Activated naive CD8-positive, alpha-beta T cell treated with anti-CD3 and anti-CD28 coated beads, Interleukin-2, amount 10 ng/mL, durations not matched to agents 7 days and 5 days (primary cell): ENCODE measurements at regions not wholly inside any gene's neighbourhood (a gene's known extent, or its start where the extent isn't known, plus 50 kb on each side); places are given as distances from the start of the nearest gene placed in this dataset.

Experiments used
- ATAC-seq: fragments of 150-1000 bp; cut with Tn5 transposase; one replicate; pipeline ENCODE4 v1.10.0; 2021; ENCODE audit warnings: low read depth, moderate library complexity
- POLR2A ChIA-PET: fragments of 350-600 bp; sonication (Branson Sonifier 250); formaldehyde crosslinking; loops from one replicate; lab custom pipeline; 2021; ENCODE audit warnings: antibody characterized with exemption; lab: Charles Lee
- DNase-seq: peaks from one replicate; pipeline ENCODE4 v3.0.0; 2021
- H3K27ac Mint-ChIP-seq: one replicate; pipeline ENCODE4 v1.8.0; 2022; ENCODE audit warnings: mild to moderate bottlenecking, mixed read lengths
- H3K27me3 Mint-ChIP-seq: one replicate; pipeline ENCODE4 v1.8.0; 2022; ENCODE audit warnings: mild to moderate bottlenecking, moderate library complexity, mixed read lengths
- H3K36me3 Mint-ChIP-seq: one replicate; pipeline ENCODE4 v1.8.0; 2021; ENCODE audit warnings: mild to moderate bottlenecking, mixed read lengths
- H3K4me1 Mint-ChIP-seq: one replicate; pipeline ENCODE4 v1.8.0; 2021; ENCODE audit warnings: mixed read lengths
- H3K4me3 Mint-ChIP-seq: one replicate; pipeline ENCODE4 v1.8.0; 2022; ENCODE audit warnings: mild to moderate bottlenecking, moderate library complexity, mixed read lengths
- H3K9me3 Mint-ChIP-seq: one replicate; pipeline ENCODE4 v1.8.0; 2021; ENCODE audit warnings: mixed read lengths

- Mint-ChIP-seq H3K9me3 (no peaks in the 10 kb centered on the region), H3K36me3 (no peaks in the 10 kb centered on the region), H3K4me1 (no peaks in the 10 kb centered on the region), H3K4me3 (no peak overlapping the region), H3K27me3 (peaks cover 9% of the 10 kb centered on the region), H3K27ac (no peak overlapping the region)
- ATAC-seq, result no peak
- no peak for DNase-seq
- POLR2A ChIA-PET, result no interaction called here
These were observed 198.9 kb upstream of the SLC27A6 start for GRCh38 chr5:128766406-128766805.

GRCh38 chr5:128770907-128771306 lies 194.4 kb upstream of the SLC27A6 start:
- Mint-ChIP-seq H3K36me3 (no peaks in the 10 kb centered on the region), H3K9me3 (no peaks in the 10 kb centered on the region), H3K27ac (no peak overlapping the region), H3K27me3 (peaks cover 9% of the 10 kb centered on the region), H3K4me3 (no peak overlapping the region), H3K4me1 (peaks cover 3% of the 10 kb centered on the region)
- POLR2A ChIA-PET, result no interaction called here
- DNase-seq (no peak), ATAC-seq (no peak)

GRCh38 chr5:128772356-128772755 lies 192.9 kb upstream of the SLC27A6 start:
- Mint-ChIP-seq H3K27me3 (peaks cover 9% of the 10 kb centered on the region), H3K9me3 (no peaks in the 10 kb centered on the region), H3K36me3 (no peaks in the 10 kb centered on the region), H3K4me1 (peaks cover 11% of the 10 kb centered on the region), H3K4me3 (no peak overlapping the region), H3K27ac (no peak overlapping the region)
- ATAC-seq (no peak), DNase-seq (no peak)
- POLR2A ChIA-PET, result no interaction called here

DNA sequence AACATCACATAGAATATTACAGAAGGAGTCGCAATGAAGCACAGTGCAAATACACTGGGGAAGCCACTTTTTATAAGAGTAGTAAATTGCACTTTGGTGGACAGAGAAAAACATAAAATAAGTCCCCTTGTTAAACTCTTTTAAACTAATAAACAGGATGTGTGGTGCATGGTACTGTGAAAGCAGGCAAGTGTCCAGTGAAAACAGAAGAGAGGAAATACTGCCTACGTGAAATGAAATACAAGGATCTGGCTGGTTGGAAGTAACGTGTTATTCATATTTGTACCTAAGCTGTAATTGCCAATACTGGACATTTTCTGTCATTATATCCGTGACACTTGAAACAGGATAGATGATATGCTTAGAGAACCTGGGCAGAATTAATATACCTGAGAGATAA lies 191.9 kb upstream of the SLC27A6 start:
- H3K9me3 Mint-ChIP-seq, result no peaks in the 10 kb centered on the region
- H3K27ac Mint-ChIP-seq, result no peak overlapping the region
- H3K36me3 Mint-ChIP-seq, result peaks cover 2% of the 10 kb centered on the region
- POLR2A ChIA-PET, result no interaction called here
- no peak overlapping the region for H3K4me3 Mint-ChIP-seq
- H3K4me1 Mint-ChIP-seq, result peaks cover 14% of the 10 kb centered on the region
- H3K27me3 Mint-ChIP-seq, result peaks cover 9% of the 10 kb centered on the region
- no peak for ATAC-seq
- no peak for DNase-seq

DNA sequence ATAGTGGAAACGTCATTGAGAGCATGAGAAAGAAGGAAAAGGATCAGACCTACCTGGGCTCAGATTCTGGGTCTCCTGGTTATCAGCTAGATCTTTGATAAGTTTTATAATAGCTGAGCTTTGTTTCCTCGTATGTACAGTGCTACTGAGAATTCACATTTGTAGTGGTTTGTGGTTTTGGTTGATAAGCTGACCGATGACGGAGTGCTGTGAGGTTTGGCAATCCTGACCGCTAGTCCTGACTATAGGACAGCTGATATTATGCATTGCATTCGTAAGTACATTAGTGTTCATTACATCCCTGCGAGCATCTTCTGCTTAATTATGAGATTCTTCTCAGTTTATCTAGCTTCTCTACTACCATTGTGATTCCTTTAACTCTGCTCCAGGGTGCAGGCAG lies 190.7 kb upstream of the SLC27A6 start:
- no peak for DNase-seq
- peaks cover 14% of the 10 kb centered on the region for H3K4me1 Mint-ChIP-seq
- H3K4me3 Mint-ChIP-seq, result no peak overlapping the region
- peaks cover 2% of the 10 kb centered on the region for H3K36me3 Mint-ChIP-seq
- POLR2A ChIA-PET, result no interaction called here
- no peak for ATAC-seq
- H3K9me3 Mint-ChIP-seq, result no peaks in the 10 kb centered on the region
- H3K27ac Mint-ChIP-seq, result no peak overlapping the region
- peaks cover 9% of the 10 kb centered on the region for H3K27me3 Mint-ChIP-seq

DNA sequence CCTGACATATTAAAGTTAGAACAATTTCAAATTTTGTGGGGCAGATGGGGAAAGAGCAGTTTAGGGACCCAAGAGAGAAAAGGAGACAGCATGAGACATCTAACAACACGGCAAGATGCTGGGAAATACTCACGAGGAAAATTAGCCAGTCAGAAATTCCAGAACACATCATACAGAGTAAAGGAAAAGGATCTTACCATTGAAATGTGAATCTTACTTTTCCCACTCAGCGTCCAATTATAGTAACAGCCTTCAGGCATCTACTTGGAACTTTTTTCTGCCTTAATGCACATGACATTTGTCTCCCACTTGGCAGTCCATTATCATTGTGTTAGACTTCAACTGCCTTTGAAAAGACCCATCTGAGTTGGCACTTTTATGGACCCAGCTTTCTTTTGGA lies 189.7 kb upstream of the SLC27A6 start:
- DNase-seq, result no peak
- Mint-ChIP-seq H3K9me3 (no peaks in the 10 kb centered on the region), H3K27ac (no peak overlapping the region), H3K4me3 (no peak overlapping the region), H3K36me3 (peaks cover 2% of the 10 kb centered on the region), H3K27me3 (peaks cover 7% of the 10 kb centered on the region), H3K4me1 (peaks cover 14% of the 10 kb centered on the region)
- POLR2A ChIA-PET, result no interaction called here
- ATAC-seq, result no peak

DNA sequence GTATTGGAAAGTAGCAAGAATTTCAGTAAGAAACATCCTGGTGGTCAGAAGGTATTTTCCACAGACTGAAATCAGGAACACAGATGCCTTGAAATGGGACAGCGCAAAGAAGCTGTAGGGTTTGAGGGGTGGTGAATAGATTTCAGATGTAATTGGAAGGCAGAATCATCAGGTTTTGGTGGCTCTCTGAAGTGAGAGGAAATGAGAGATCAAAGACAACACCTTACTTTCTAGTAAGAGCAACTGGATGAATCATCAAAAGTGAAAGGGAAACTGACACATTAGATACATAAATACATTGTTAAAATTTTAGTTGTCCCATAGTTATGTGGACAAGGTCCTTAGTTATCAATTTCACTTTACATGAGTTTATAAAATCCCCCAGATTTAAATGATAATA lies 188.2 kb upstream of the SLC27A6 start:
- H3K36me3 Mint-ChIP-seq, result peaks cover 2% of the 10 kb centered on the region
- H3K27me3 Mint-ChIP-seq, result peaks cover 3% of the 10 kb centered on the region
- H3K4me3 Mint-ChIP-seq, result peak overlapping the region; percentile 41
- DNase-seq, result no peak
- H3K4me1 Mint-ChIP-seq, result peaks cover 14% of the 10 kb centered on the region
- peak overlapping the region; percentile 71 for H3K27ac Mint-ChIP-seq
- no peaks in the 10 kb centered on the region for H3K9me3 Mint-ChIP-seq
- POLR2A ChIA-PET, result no interaction called here
- ATAC-seq, result peak; percentile 95

GRCh38 chr5:128778474-128778873 lies 186.8 kb upstream of the SLC27A6 start:
- peaks cover 14% of the 10 kb centered on the region for H3K4me1 Mint-ChIP-seq
- ATAC-seq (no peak), DNase-seq (no peak)
- peaks cover 3% of the 10 kb centered on the region for H3K27me3 Mint-ChIP-seq
- POLR2A ChIA-PET, result no interaction called here
- H3K4me3 Mint-ChIP-seq, result no peak overlapping the region
- no peak overlapping the region for H3K27ac Mint-ChIP-seq
- H3K36me3 Mint-ChIP-seq, result peaks cover 2% of the 10 kb centered on the region
- no peaks in the 10 kb centered on the region for H3K9me3 Mint-ChIP-seq

DNA sequence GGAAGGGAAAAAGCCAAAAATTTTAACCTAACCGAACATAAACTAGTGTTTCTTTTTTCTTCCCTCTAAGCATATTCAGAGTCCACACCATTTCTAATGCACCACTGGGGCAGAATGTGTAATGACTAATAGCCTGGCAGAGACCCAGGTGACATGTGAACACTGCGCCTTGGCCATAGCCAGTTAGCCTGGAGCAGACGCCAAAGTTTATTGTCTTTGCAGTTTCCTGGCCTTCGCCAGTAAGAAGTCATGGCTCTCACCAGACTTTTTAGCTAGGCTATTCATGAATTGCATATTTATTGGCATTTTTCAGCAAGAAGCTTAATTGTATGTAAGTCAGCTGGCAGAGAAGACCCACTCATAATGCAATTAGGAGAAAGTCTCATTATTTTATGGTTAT lies 182.8 kb upstream of the SLC27A6 start:
- H3K4me1 Mint-ChIP-seq, result peaks cover 2% of the 10 kb centered on the region
- POLR2A ChIA-PET, result no interaction called here
- DNase-seq, result no peak

DNA sequence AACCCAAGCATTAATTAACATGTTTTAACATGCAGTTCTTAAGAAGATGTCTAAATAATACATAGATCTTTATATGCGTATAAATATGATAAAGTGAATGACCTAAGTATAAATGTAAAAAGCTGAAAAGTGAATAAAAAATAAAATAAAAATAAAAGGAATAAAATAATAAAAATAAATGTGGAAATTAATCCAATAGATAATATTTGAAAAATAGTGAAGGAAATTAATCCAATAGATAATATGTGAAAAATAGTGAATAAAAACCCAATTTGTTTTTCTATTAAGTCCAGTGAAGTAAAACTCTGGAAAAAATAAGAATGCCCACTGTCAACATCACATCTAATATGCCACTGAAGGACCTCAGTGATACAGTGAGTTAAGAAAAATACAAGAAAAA lies 180.6 kb upstream of the SLC27A6 start:
- no peak for ATAC-seq
- POLR2A ChIA-PET, result no interaction called here
- Mint-ChIP-seq H3K27me3 (peaks cover under 1% of the 10 kb centered on the region), H3K27ac (no peak overlapping the region), H3K4me3 (no peak overlapping the region), H3K9me3 (no peaks in the 10 kb centered on the region), H3K4me1 (no peaks in the 10 kb centered on the region), H3K36me3 (no peaks in the 10 kb centered on the region)
- no peak for DNase-seq

More for the DNA sequence above, 182.8 kb upstream of the SLC27A6 start:
- Mint-ChIP-seq H3K9me3 (no peaks in the 10 kb centered on the region), H3K4me3 (no peak overlapping the region), H3K27ac (no peak overlapping the region), H3K36me3 (peaks cover 2% of the 10 kb centered on the region), H3K27me3 (peaks cover 3% of the 10 kb centered on the region)
- no peak for ATAC-seq

DNA sequence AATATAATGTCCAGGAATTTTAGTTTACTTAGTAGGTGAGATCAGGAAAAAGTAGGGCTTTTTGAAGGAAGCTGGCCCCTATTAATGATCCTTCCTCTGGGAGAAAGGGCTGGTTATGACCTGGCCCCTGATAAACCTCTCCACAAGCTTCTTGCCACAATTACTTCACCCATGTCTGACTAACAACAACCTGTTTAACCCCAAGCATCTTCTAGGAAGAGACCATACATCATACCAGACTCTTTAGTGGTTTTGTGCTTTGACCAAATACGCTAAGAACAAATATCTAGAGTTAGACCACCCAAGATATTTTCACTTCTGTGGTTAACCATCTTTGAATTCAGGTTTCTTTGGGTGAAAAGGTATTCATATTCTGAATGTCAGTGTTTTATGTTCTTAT lies 174.0 kb upstream of the SLC27A6 start:
- ATAC-seq, result no peak
- Mint-ChIP-seq H3K4me3 (no peak overlapping the region), H3K27me3 (peaks cover 3% of the 10 kb centered on the region), H3K27ac (no peak overlapping the region), H3K4me1 (no peaks in the 10 kb centered on the region), H3K36me3 (no peaks in the 10 kb centered on the region), H3K9me3 (no peaks in the 10 kb centered on the region)
- POLR2A ChIA-PET, result interaction anchor here (0.7 kb wide), 1 partner anchor 332 kb away, joined by 3 read pairs; no protein-coding TSS in a partner anchor
- no peak for DNase-seq

DNA sequence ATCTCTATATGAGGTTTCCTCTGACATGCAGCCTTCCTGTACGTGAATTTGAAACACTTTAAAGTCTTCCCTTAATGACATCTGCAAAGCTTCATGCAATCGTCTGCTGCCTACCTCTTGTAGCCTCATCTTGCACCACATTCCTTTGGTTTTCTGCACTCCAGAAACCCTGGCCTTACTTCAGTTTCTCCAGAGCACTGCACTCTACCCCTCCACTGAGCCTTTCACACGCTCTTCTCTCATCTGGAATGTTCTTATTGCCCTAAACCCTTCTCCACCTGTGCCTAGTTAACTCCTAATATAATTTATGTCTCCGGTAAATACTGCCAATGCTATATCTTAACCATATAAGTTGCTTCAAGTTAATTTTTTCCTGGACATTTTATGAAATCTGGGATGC lies 168.8 kb upstream of the SLC27A6 start:
- no peaks in the 10 kb centered on the region for H3K36me3 Mint-ChIP-seq
- H3K27ac Mint-ChIP-seq, result no peak overlapping the region
- ATAC-seq, result no peak
- H3K4me1 Mint-ChIP-seq, result no peaks in the 10 kb centered on the region
- no peaks in the 10 kb centered on the region for H3K9me3 Mint-ChIP-seq
- H3K27me3 Mint-ChIP-seq, result peaks cover 3% of the 10 kb centered on the region
- POLR2A ChIA-PET, result no interaction called here
- no peak overlapping the region for H3K4me3 Mint-ChIP-seq
- no peak for DNase-seq

DNA sequence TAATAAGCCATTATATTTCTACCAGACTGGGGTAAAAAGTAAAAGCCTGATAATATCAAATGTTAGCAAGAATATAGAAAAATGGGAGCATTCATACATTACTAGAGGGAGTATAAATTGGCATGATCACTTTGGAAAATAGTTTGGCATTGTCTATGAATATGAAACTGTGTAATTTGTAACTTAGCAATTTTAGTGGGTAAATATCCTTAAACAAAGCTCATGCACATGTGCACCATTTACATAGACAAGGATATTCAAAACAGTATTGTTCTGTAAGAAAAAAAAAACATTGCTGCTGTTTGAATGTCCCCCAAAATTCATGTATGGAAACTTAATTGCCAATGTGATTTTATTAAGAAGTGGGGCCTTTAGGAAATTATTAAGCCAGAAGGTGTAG lies 166.4 kb upstream of the SLC27A6 start:
- Mint-ChIP-seq H3K9me3 (no peaks in the 10 kb centered on the region), H3K4me1 (no peaks in the 10 kb centered on the region), H3K36me3 (no peaks in the 10 kb centered on the region), H3K27ac (no peak overlapping the region), H3K4me3 (no peak overlapping the region), H3K27me3 (peaks cover 3% of the 10 kb centered on the region)
- POLR2A ChIA-PET, result no interaction called here
- DNase-seq (no peak), ATAC-seq (no peak)

GRCh38 chr5:128799945-128800344 lies 165.3 kb upstream of the SLC27A6 start:
- Mint-ChIP-seq H3K27me3 (peaks cover 3% of the 10 kb centered on the region), H3K4me3 (no peak overlapping the region), H3K27ac (no peak overlapping the region), H3K4me1 (no peaks in the 10 kb centered on the region), H3K9me3 (no peaks in the 10 kb centered on the region), H3K36me3 (no peaks in the 10 kb centered on the region)
- ATAC-seq (no peak), DNase-seq (no peak)
- POLR2A ChIA-PET, result no interaction called here

DNA sequence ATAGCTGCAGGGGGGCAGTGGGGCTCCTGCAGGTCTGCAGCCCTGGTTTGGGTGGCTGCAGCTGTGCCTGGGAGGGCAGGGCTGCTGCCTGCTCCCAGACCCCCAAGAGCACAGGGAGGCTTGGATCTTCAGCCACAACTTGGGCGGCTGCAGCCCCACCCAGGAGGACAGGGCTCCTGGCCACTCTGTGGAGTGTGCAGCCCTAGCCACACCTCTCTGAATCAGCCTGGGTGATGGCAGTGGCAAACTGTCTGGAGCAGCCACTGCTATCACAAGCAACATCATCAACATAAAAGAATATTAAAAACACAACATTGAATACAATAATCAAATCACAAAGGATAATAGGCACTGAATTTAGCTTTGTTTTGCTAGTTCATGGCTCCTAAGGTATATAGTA lies 164.9 kb upstream of the SLC27A6 start:
- Mint-ChIP-seq H3K27me3 (peaks cover 3% of the 10 kb centered on the region), H3K27ac (no peak overlapping the region), H3K4me3 (no peak overlapping the region), H3K9me3 (no peaks in the 10 kb centered on the region), H3K36me3 (no peaks in the 10 kb centered on the region), H3K4me1 (no peaks in the 10 kb centered on the region)
- POLR2A ChIA-PET, result no interaction called here
- DNase-seq, result no peak
- no peak for ATAC-seq
